Gastroesophageal sphincter (tissue), 3 donors: ENCODE measurements at regions not wholly inside any gene's neighbourhood (a gene's known extent, or its start where the extent isn't known, plus 50 kb on each side); places are given as distances from the start of the nearest gene placed in this dataset.

Experiments used
- CTCF ChIP-seq, 4 experiments: fragments of 200-600 bp in 2 of 4; fragments of 450-650 bp in 2 of 4; sonication (generic) in 1 of 4; IDR thresholded peaks; one replicate each; pipeline ENCODE4 v1.5.1; 2017 to 2019; ENCODE audit warnings: antibody characterized with exemption in 4 of 4, mild to moderate bottlenecking in 2 of 4, moderate library complexity in 2 of 4
- EP300 ChIP-seq: sonication (generic); formaldehyde crosslinking; IDR thresholded peaks from one replicate; pipeline ENCODE4 v1.6.1; 2017; ENCODE audit warnings: antibody characterized with exemption, mild to moderate bottlenecking
- POLR2AphosphoS5 ChIP-seq: sonication (generic); formaldehyde crosslinking; IDR thresholded peaks from one replicate; pipeline ENCODE4 v1.6.1; 2017; ENCODE audit warnings: antibody characterized with exemption

DNA sequence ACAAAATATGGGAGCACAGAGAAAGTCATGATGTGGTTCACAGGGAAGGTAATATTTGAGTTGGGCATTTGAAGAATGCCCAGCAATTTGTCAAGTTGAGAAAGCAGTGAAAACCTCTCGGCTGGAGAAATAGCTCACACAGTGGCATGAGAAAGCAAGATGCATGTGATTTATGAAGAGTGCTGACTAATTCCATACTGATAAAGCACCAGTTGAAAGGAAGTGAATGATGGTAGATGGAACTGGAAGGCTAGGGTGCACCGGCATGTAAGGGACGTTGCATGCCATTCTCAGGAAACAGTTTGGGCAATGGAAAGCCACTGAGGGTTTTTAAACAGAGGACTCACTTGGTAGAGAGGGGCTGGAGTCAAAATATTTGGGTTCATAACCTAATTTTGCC lies 53.5 kb upstream of the MTF2 start:
- no peak for TF ChIP-seq POLR2AphosphoS5
- TF ChIP-seq CTCF (IDR thresholded peaks at IDR 0.05): no peak
- TF ChIP-seq EP300: no peak
